ENCODE measurements at regions not wholly inside any gene's neighbourhood (a gene's known extent, or its start where the extent isn't known, plus 50 kb on each side); places are given as distances from the start of the nearest gene placed in this dataset.

- no peak for TF ChIP-seq ZFP30 (CRISPR knock-in tag; IDR thresholded peaks at IDR 0.05)
- no peak for TF ChIP-seq ESRRG (CRISPR knock-in tag; IDR thresholded peaks at IDR 0.05)
- TF ChIP-seq ZFP3 (CRISPR knock-in tag; IDR thresholded peaks at IDR 0.05), result no peak
- no peak for TF ChIP-seq TCF4 (CRISPR knock-in tag; IDR thresholded peaks at IDR 0.05; ENCODE audit: borderline replicate concordance)
- no peak for TF ChIP-seq OSR1 (CRISPR knock-in tag; IDR thresholded peaks at IDR 0.05)
- TF ChIP-seq ZC3H10 (CRISPR knock-in tag; IDR thresholded peaks at IDR 0.05), result no peak
Observed at GRCh38 chr6:163645560-163645959, 231.0 kb downstream of the QKI start (continued).

- ATAC-seq, result no peak
- TF ChIP-seq PPARA (CRISPR knock-in tag; IDR thresholded peaks at IDR 0.05; ENCODE audit: borderline replicate concordance) (no peak), PATZ1 (CRISPR knock-in tag; IDR thresholded peaks at IDR 0.05; ENCODE audit: borderline replicate concordance) (no peak), CSDC2 (CRISPR knock-in tag; IDR thresholded peaks at IDR 0.05) (no peak)
Observed at GRCh38 chr6:163643866-163644265, 229.3 kb downstream of the QKI start.

GRCh38 chr6:163641706-163642105, 227.2 kb downstream of the QKI start:
- ATAC-seq, result no peak
- TF ChIP-seq ZNF565 (CRISPR knock-in tag; conservative IDR thresholded peaks at IDR 0.05; ENCODE audit: low read depth), result no peak
- TF ChIP-seq CSRNP3 (CRISPR knock-in tag; IDR thresholded peaks at IDR 0.05), result no peak
- TF ChIP-seq ARNTL (CRISPR knock-in tag; IDR thresholded peaks at IDR 0.05; ENCODE audit: borderline replicate concordance, low read depth), result no peak
- no peak for TF ChIP-seq BACH2 (CRISPR knock-in tag; IDR thresholded peaks at IDR 0.05; ENCODE audit: borderline replicate concordance)
- no peak for TF ChIP-seq TSHZ2 (CRISPR knock-in tag; IDR thresholded peaks at IDR 0.05)
- TF ChIP-seq GLIS3 (CRISPR knock-in tag; IDR thresholded peaks at IDR 0.05), result no peak
- TF ChIP-seq ESRRG (CRISPR knock-in tag; IDR thresholded peaks at IDR 0.05), result no peak
- TF ChIP-seq OSR1 (CRISPR knock-in tag; IDR thresholded peaks at IDR 0.05), result no peak
- TF ChIP-seq POU6F1 (CRISPR knock-in tag; IDR thresholded peaks at IDR 0.05; ENCODE audit: borderline replicate concordance, low read depth), result no peak
- TF ChIP-seq ZNF70 (CRISPR knock-in tag; IDR thresholded peaks at IDR 0.05), result no peak
- no peak for TF ChIP-seq ZC3H10 (CRISPR knock-in tag; IDR thresholded peaks at IDR 0.05)
- TF ChIP-seq ZFP3 (CRISPR knock-in tag; IDR thresholded peaks at IDR 0.05), result no peak
- TF ChIP-seq PATZ1 (CRISPR knock-in tag; IDR thresholded peaks at IDR 0.05; ENCODE audit: borderline replicate concordance), result no peak
- no peak for TF ChIP-seq ZNF8 (CRISPR knock-in tag; IDR thresholded peaks at IDR 0.05)

GRCh38 chr6:163640641-163641040, 226.1 kb downstream of the QKI start:
- no peak for ATAC-seq

More at GRCh38 chr6:163640641-163641040, 226.1 kb downstream of the QKI start:
- no peak for TF ChIP-seq ZFP3 (CRISPR knock-in tag; IDR thresholded peaks at IDR 0.05)
- TF ChIP-seq CSDC2 (CRISPR knock-in tag; IDR thresholded peaks at IDR 0.05), result no peak

Data from SK-N-SH treated with all-trans-retinoic acid at 6 μM for 48 hours (cell line).